Upper lobe of left lung (tissue), 6 donors: ENCODE measurements at regions not wholly inside any gene's neighbourhood (a gene's known extent, or its start where the extent isn't known, plus 50 kb on each side); places are given as distances from the start of the nearest gene placed in this dataset.

Experiments used
- ATAC-seq, 2 donors: fragments of 200-7000 bp; cut with Tn5 transposase; one replicate each; pipeline ENCODE4 v1.9.1; 2022; ENCODE audit warnings: mild to moderate bottlenecking in 2 of 2, moderate library complexity in 2 of 2; ENCODE audit not compliant: low FRiP score in 2 of 2
- DNase-seq, 2 donors: peaks; one replicate each; pipeline ENCODE4 v3.0.0-alpha.2; 2019 to 2020
- H3K27ac ChIP-seq, 4 donors: fragments of 200-600 bp; sonication (generic); one replicate each; pipeline ENCODE4 v1.5.1; 2016 to 2019
- H3K27me3 ChIP-seq, 4 donors: fragments of 200-600 bp; sonication (generic); one replicate each; pipeline ENCODE4 v1.5.1; 2017 to 2019
- H3K36me3 ChIP-seq, 4 donors: fragments of 200-600 bp; sonication (generic); one replicate each; pipeline ENCODE4 v1.5.1; 2016 to 2019
- H3K4me1 ChIP-seq, 4 donors: fragments of 200-600 bp; sonication (generic); one replicate each; pipeline ENCODE4 v1.5.1; 2018 to 2019
- H3K4me3 ChIP-seq, 4 donors: fragments of 200-600 bp; sonication (generic); one replicate each; pipeline ENCODE4 v1.5.1; 2017 to 2019; ENCODE audit warnings: mild to moderate bottlenecking in 2 of 4, moderate library complexity in 1 of 4
- H3K9me3 ChIP-seq, 4 donors: fragments of 200-600 bp; sonication (generic); one replicate each; pipeline ENCODE4 v1.5.1; 2018 to 2019
- CTCF ChIP-seq, 6 experiments: fragments of 450-650 bp in 4 of 6; fragments of 200-600 bp in 2 of 6; sonication (generic) in 2 of 6; IDR thresholded peaks; one replicate each; pipeline ENCODE4 v1.5.1; 2016 to 2019; ENCODE audit warnings: antibody characterized with exemption in 6 of 6
- EP300 ChIP-seq, 4 donors: sonication (generic); formaldehyde crosslinking; IDR thresholded peaks; one replicate each; pipeline ENCODE4 v1.5.1; 2017; ENCODE audit warnings: antibody characterized with exemption in 4 of 4, control low read depth in 2 of 4
- POLR2A ChIP-seq, 4 donors: fragments of 450-650 bp; IDR thresholded peaks; one replicate each; pipeline ENCODE4 v1.5.1; 2016 to 2017; ENCODE audit warnings: antibody characterized with exemption in 4 of 4, mild to moderate bottlenecking in 2 of 4
- POLR2AphosphoS5 ChIP-seq, 2 donors: sonication (generic); formaldehyde crosslinking; IDR thresholded peaks; one replicate each; pipeline ENCODE4 v1.5.1; 2017; ENCODE audit warnings: antibody characterized with exemption in 2 of 2
- WGBS, 2 donors: methylation state at CpG; one replicate each; pipeline ENCODE4 v1.1.5; 2017 to 2018; 5-methylcytosine and 5-hydroxymethylcytosine counted together
- donor health status: DM: no; HTN: no; CAD: no; lungs with moderate emphysema.
- donor health status: DM: no; HTN: yes; CAD: no; lungs with severe emphysema.

GRCh38 chr3:63060412-63060811 lies 185.2 kb upstream of the CADPS start:
- 90 to 92% methylated on average over 2 of the region's 2 CpGs for WGBS, 2 donors
- TF ChIP-seq POLR2AphosphoS5 (IDR thresholded peaks at IDR 0.05): no peak
- TF ChIP-seq POLR2A (IDR thresholded peaks at IDR 0.05): no peak
- no peak for TF ChIP-seq EP300 (IDR thresholded peaks at IDR 0.05)
- TF ChIP-seq CTCF (IDR thresholded peaks at IDR 0.05): no peak

GRCh38 chr3:63061449-63061848 lies 186.2 kb upstream of the CADPS start:
- no peak for DNase-seq
- no peaks in the 10 kb centered on the region for H3K9me3 ChIP-seq
- H3K27ac ChIP-seq: no peak overlapping the region
- TF ChIP-seq EP300 (IDR thresholded peaks at IDR 0.05) (no peak), POLR2A (IDR thresholded peaks at IDR 0.05) (no peak), CTCF (IDR thresholded peaks at IDR 0.05) (no peak), POLR2AphosphoS5 (IDR thresholded peaks at IDR 0.05) (no peak)
- no peaks in the 10 kb centered on the region for H3K36me3 ChIP-seq
- H3K27me3 ChIP-seq: no peaks in the 10 kb centered on the region
- no peak overlapping the region for H3K4me3 ChIP-seq
- 48 to 55% methylated on average over 5 of the region's 5 CpGs for WGBS, 2 donors
- no peak for ATAC-seq
- H3K4me1 ChIP-seq: no peaks in the 10 kb centered on the region

More at GRCh38 chr3:63060412-63060811, 185.2 kb upstream of the CADPS start:
- Histone ChIP-seq H3K36me3 (no peaks in the 10 kb centered on the region), H3K4me1 (no peaks in the 10 kb centered on the region), H3K9me3 (no peaks in the 10 kb centered on the region), H3K27ac (no peak overlapping the region), H3K27me3 (no peaks in the 10 kb centered on the region), H3K4me3 (no peak overlapping the region)
- DNase-seq: no peak
- no peak for ATAC-seq

GRCh38 chr3:63064209-63064755 lies 189.1 kb upstream of the CADPS start:
- ATAC-seq: no peak

GRCh38 chr3:63067999-63068645 lies 192.9 kb upstream of the CADPS start:
- TF ChIP-seq POLR2A (IDR thresholded peaks at IDR 0.05) (no peak), POLR2AphosphoS5 (IDR thresholded peaks at IDR 0.05) (no peak), CTCF (IDR thresholded peaks at IDR 0.05) (no peak), EP300 (IDR thresholded peaks at IDR 0.05) (no peak)
- no peaks in the 10 kb centered on the region for H3K9me3 ChIP-seq
- no peak overlapping the region for H3K27ac ChIP-seq
- H3K27me3 ChIP-seq: no peaks in the 10 kb centered on the region
- DNase-seq: no peak
- ATAC-seq: no peak
- H3K36me3 ChIP-seq: no peaks in the 10 kb centered on the region
- WGBS, 2 donors: 20 to 24% methylated on average over 3 of the region's 3 CpGs
- no peak overlapping the region for H3K4me3 ChIP-seq
- no peaks in the 10 kb centered on the region for H3K4me1 ChIP-seq

More at GRCh38 chr3:63064209-63064755, 189.1 kb upstream of the CADPS start:
- Histone ChIP-seq H3K36me3 (no peaks in the 10 kb centered on the region), H3K4me3 (no peak overlapping the region), H3K9me3 (no peaks in the 10 kb centered on the region), H3K4me1 (no peaks in the 10 kb centered on the region), H3K27me3 (no peaks in the 10 kb centered on the region), H3K27ac (no peak overlapping the region)
- no peak for DNase-seq
- no peak for TF ChIP-seq EP300 (IDR thresholded peaks at IDR 0.05)
- TF ChIP-seq POLR2A (IDR thresholded peaks at IDR 0.05): no peak
- TF ChIP-seq POLR2AphosphoS5 (IDR thresholded peaks at IDR 0.05): no peak
- no peak for TF ChIP-seq CTCF (IDR thresholded peaks at IDR 0.05)
- WGBS, 2 donors: 48 to 70% methylated on average over 1 of the region's 1 CpG
